A549 (cell line): ENCODE measurements at regions not wholly inside any gene's neighbourhood (a gene's known extent, or its start where the extent isn't known, plus 50 kb on each side); places are given as distances from the start of the nearest gene placed in this dataset.

Experiments
- ATAC-seq, 2 experiments: fragments of 200-7000 bp in 1 of 2; fragments of >200 bp in 1 of 2; cut with Nextera tagmentation in 1 of 2; cut with Tn5 transposase in 1 of 2; 3 replicates each; pipeline versions ENCODE4 v1.8.0 to v1.9.1; 2018 to 2020; ENCODE audit warnings: mild to moderate bottlenecking in 1 of 2, moderate library complexity in 1 of 2
- CTCF ChIA-PET: fragments of 300-600 bp; sonication (Branson Sonifier 250); formaldehyde crosslinking; extraction: SDS; loops from one replicate; lab custom pipeline; 2021; ENCODE audit warnings: antibody characterized with exemption, inconsistent platforms; lab: Yijun Ruan, JAX
- POLR2A ChIA-PET: fragments of 350-600 bp; formaldehyde crosslinking; extraction: SDS; loops from one replicate; lab custom pipeline; 2021; ENCODE audit warnings: antibody characterized with exemption, inconsistent platforms; lab: Yijun Ruan, JAX
- DNase-seq, 2 experiments: peaks; one replicate each; pipeline versions ENCODE4 v3.0.0 to v3.0.0-alpha.2; 2011 to 2016; ENCODE audit warnings: low read depth in 1 of 2, low spot score in 1 of 2
- FAIRE-seq: peaks from 2 replicates; lab custom pipeline; 2011; peaks lifted over from hg19 to GRCh38; lab: Jason Lieb, UNC
- H3K27ac ChIP-seq, 2 experiments: fragments of >200 bp; sonication (Bioruptor Twin); formaldehyde crosslinking; 3 replicates each; pipeline ENCODE4 v1.5.1; 2016 to 2017
- H3K4me1 ChIP-seq: fragments of >200 bp; sonication (Bioruptor Twin); formaldehyde crosslinking; 3 replicates; pipeline ENCODE4 v1.6.1; 2016
- H3K4me2 ChIP-seq: fragments of >200 bp; sonication (Bioruptor Twin); formaldehyde crosslinking; 3 replicates; pipeline ENCODE4 v1.6.1; 2016
- H3K4me3 ChIP-seq: fragments of >200 bp; sonication (Bioruptor Twin); formaldehyde crosslinking; 3 replicates; pipeline ENCODE4 v1.5.1; 2016
- H3K9me3 ChIP-seq: fragments of >200 bp; sonication (Bioruptor Twin); formaldehyde crosslinking; 3 replicates; pipeline ENCODE4 v1.6.1; 2016
- BCL3 ChIP-seq: fragments of >200 bp; sonication (Bioruptor Twin); formaldehyde crosslinking; IDR thresholded peaks from 3 replicates; pipeline ENCODE4 v1.6.1; 2016
- CBX2 ChIP-seq: fragments of 200-600 bp; sonication (generic); IDR thresholded peaks from 2 replicates; pipeline ENCODE4 v1.6.1; 2016; ENCODE audit warnings: low read depth, mild to moderate bottlenecking, borderline replicate concordance
- CBX8 ChIP-seq: fragments of 200-600 bp; sonication (generic); IDR thresholded peaks from 2 replicates; pipeline ENCODE4 v1.6.1; 2016
- CHD2 ChIP-seq: fragments of 150-350 bp; IDR thresholded peaks from 2 replicates; pipeline ENCODE4 v1.6.1; 2014; ENCODE audit warnings: low read length; ENCODE audit not compliant: partially characterized antibody
- CHD4 ChIP-seq: fragments of 200-600 bp; sonication (generic); IDR thresholded peaks from 2 replicates; pipeline ENCODE4 v1.6.1; 2016; ENCODE audit warnings: antibody characterized with exemption, mild to moderate bottlenecking, borderline replicate concordance
- EHMT2 ChIP-seq: fragments of 200-600 bp; sonication (generic); IDR thresholded peaks from 2 replicates; pipeline ENCODE4 v1.6.1; 2016; ENCODE audit warnings: antibody characterized with exemption, low read depth, mild to moderate bottlenecking, moderate library complexity
- ELK1 ChIP-seq: fragments of 150-350 bp; IDR thresholded peaks from 2 replicates; pipeline ENCODE4 v1.6.1; 2014; ENCODE audit warnings: low read depth, mild to moderate bottlenecking, low read length
- EP300 ChIP-seq, 2 experiments: fragments of >200 bp; sonication (Bioruptor Twin); formaldehyde crosslinking; IDR thresholded peaks; 2 replicates in 1 of 2; 3 replicates in 1 of 2; pipeline ENCODE4 v1.6.1; 2016 to 2017
- ESRRA ChIP-seq: fragments of 150-350 bp; IDR thresholded peaks from 2 replicates; pipeline ENCODE4 v1.6.1; 2014; ENCODE audit warnings: mild to moderate bottlenecking, low read length, borderline replicate concordance
- FOXS1 ChIP-seq: fragments of 250-450 bp; sonication (Bioruptor Pico); IDR thresholded peaks from 2 replicates; pipeline ENCODE4 v1.5.0; 2020; ENCODE audit warnings: mild to moderate bottlenecking, moderate library complexity
- GATA3 ChIP-seq: IDR thresholded peaks from 2 replicates; pipeline ENCODE4 v1.6.1; 2012; ENCODE audit warnings: borderline replicate concordance
- HDAC2 ChIP-seq: fragments of 200-600 bp; sonication (generic); IDR thresholded peaks from 2 replicates; pipeline ENCODE4 v1.6.1; 2016
- HES2 ChIP-seq: fragments of >200 bp; sonication (Bioruptor Twin); formaldehyde crosslinking; IDR thresholded peaks from 2 replicates; pipeline ENCODE4 v1.6.1; 2016
- HEYL ChIP-seq: fragments of 250-450 bp; sonication (Bioruptor Pico); IDR thresholded peaks from 2 replicates; pipeline ENCODE4 v1.8.0; 2021; ENCODE audit warnings: mild to moderate bottlenecking, moderate library complexity
- HMGXB4 ChIP-seq: fragments of 250-450 bp; sonication (Bioruptor Pico); IDR thresholded peaks from 2 replicates; pipeline ENCODE4 v1.5.0; 2021; ENCODE audit warnings: mild to moderate bottlenecking, moderate library complexity, borderline replicate concordance
- HOXA7 ChIP-seq: fragments of 250-450 bp; sonication (Bioruptor Pico); IDR thresholded peaks from 2 replicates; pipeline ENCODE4 v1.5.0; 2020; ENCODE audit warnings: mild to moderate bottlenecking, moderate library complexity
- JUN ChIP-seq, 2 experiments: fragments of >200 bp; sonication (Bioruptor Twin); formaldehyde crosslinking; IDR thresholded peaks; 2 replicates in 1 of 2; 3 replicates in 1 of 2; pipeline ENCODE4 v1.6.1; 2016 to 2017
- KDM1A ChIP-seq: fragments of 200-600 bp; sonication (generic); IDR thresholded peaks from 2 replicates; pipeline ENCODE4 v1.6.1; 2016; ENCODE audit warnings: low read depth, mild to moderate bottlenecking
- MAFK ChIP-seq: fragments of 450-650 bp; IDR thresholded peaks from 2 replicates; pipeline ENCODE4 v1.6.1; 2014; ENCODE audit not compliant: partially characterized antibody
- MAZ ChIP-seq: fragments of 150-350 bp; IDR thresholded peaks from 2 replicates; pipeline ENCODE4 v1.6.1; 2014; ENCODE audit warnings: antibody characterized with exemption, low read depth, low read length, borderline replicate concordance
- PHF8 ChIP-seq: fragments of 200-600 bp; sonication (generic); IDR thresholded peaks from 2 replicates; pipeline ENCODE4 v1.6.1; 2016; ENCODE audit warnings: low read depth, mild to moderate bottlenecking, antibody characterized with exemption, moderate library complexity, borderline replicate concordance
- POLR2A ChIP-seq: IDR thresholded peaks from 2 replicates; pipeline ENCODE4 v1.6.1; 2012; ENCODE audit warnings: mild to moderate bottlenecking, low read length
- RFX5 ChIP-seq: fragments of 450-650 bp; IDR thresholded peaks from 2 replicates; pipeline ENCODE4 v1.7.1; 2014; ENCODE audit warnings: antibody characterized with exemption, mild to moderate bottlenecking, moderate library complexity
- RNF2 ChIP-seq: fragments of 200-600 bp; sonication (generic); IDR thresholded peaks from 2 replicates; pipeline ENCODE4 v1.6.1; 2016; ENCODE audit warnings: low read depth, mild to moderate bottlenecking, antibody characterized with exemption, moderate library complexity, borderline replicate concordance
- SMC3 ChIP-seq: fragments of >200 bp; sonication (Bioruptor Twin); formaldehyde crosslinking; IDR thresholded peaks from 3 replicates; pipeline ENCODE4 v1.6.1; 2018; ENCODE audit warnings: inconsistent platforms
- SREBF2 ChIP-seq: fragments of 450-650 bp; IDR thresholded peaks from 2 replicates; pipeline ENCODE4 v1.6.1; 2014; ENCODE audit warnings: mild to moderate bottlenecking, moderate library complexity
- TFCP2L1 ChIP-seq: fragments of 250-450 bp; sonication (Bioruptor Pico); IDR thresholded peaks from 2 replicates; pipeline ENCODE4 v1.5.0; 2021; ENCODE audit warnings: mild to moderate bottlenecking
- USF2 ChIP-seq: fragments of 450-650 bp; IDR thresholded peaks from 2 replicates; pipeline ENCODE4 v1.6.1; 2014; ENCODE audit warnings: antibody characterized with exemption
- ZFP36 ChIP-seq: fragments of 450-650 bp; IDR thresholded peaks from 2 replicates; pipeline ENCODE4 v1.6.1; 2014; ENCODE audit warnings: borderline replicate concordance; ENCODE audit not compliant: partially characterized antibody
- ZNF302 ChIP-seq: fragments of 250-450 bp; sonication (Bioruptor Pico); IDR thresholded peaks from 2 replicates; pipeline ENCODE4 v1.9.0; 2021; ENCODE audit warnings: inconsistent platforms, mild to moderate bottlenecking, moderate library complexity
- ZSCAN20 ChIP-seq: fragments of 250-450 bp; sonication (Bioruptor Pico); IDR thresholded peaks from 2 replicates; pipeline ENCODE4 v1.8.0; 2022; ENCODE audit warnings: mild to moderate bottlenecking, moderate library complexity
- WGBS: methylation state at CpG from one replicate; pipeline ENCODE4 v1.1.6; 2017; ENCODE audit errors: missing lambda C conversion rate; 5-methylcytosine and 5-hydroxymethylcytosine counted together

- no peak for TF ChIP-seq ELK1
- no peak for TF ChIP-seq CHD2
- no peak for TF ChIP-seq JUN (IDR thresholded peaks at IDR 0.05)
- TF ChIP-seq CHD4 = no peak
- TF ChIP-seq SMC3 = no peak
Measured at GRCh38 chr5:111934511-111934910, 177.5 kb upstream of the NREP start (continued).

GRCh38 chr5:111933086-111933485, 176.1 kb upstream of the NREP start:
- no peak overlapping the region for H3K4me2 ChIP-seq
- H3K4me3 ChIP-seq = no peak overlapping the region
- FAIRE-seq (no peak), DNase-seq (no peak), ATAC-seq (no peak)
- TF ChIP-seq RNF2 (no peak), POLR2A (no peak), MAFK (no peak), HDAC2 (no peak), CBX2 (no peak), ZSCAN20 (CRISPR knock-in tag) (no peak), HEYL (CRISPR knock-in tag) (no peak), SREBF2 (no peak), HOXA7 (CRISPR knock-in tag) (no peak), USF2 (no peak), FOXS1 (CRISPR knock-in tag) (no peak), GATA3 (no peak), RFX5 (no peak), ZNF302 (no peak), HMGXB4 (CRISPR knock-in tag) (no peak), ZFP36 (no peak)
- 10% methylated on average over 2 of the region's 2 CpGs for WGBS
- H3K27ac ChIP-seq = no peak overlapping the region
- POLR2A ChIA-PET = no interaction called here
- no peaks in the 10 kb centered on the region for H3K9me3 ChIP-seq
- no peaks in the 10 kb centered on the region for H3K4me1 ChIP-seq
- CTCF ChIA-PET = no interaction called here

- Histone ChIP-seq H3K4me2 (no peak overlapping the region), H3K27ac (no peak overlapping the region), H3K4me1 (no peaks in the 10 kb centered on the region), H3K9me3 (no peaks in the 10 kb centered on the region), H3K4me3 (no peak overlapping the region)
- FAIRE-seq (no peak), DNase-seq (no peak), ATAC-seq (no peak)
- POLR2A ChIA-PET = no interaction called here
- CTCF ChIA-PET = no interaction called here
- no peak for TF ChIP-seq BCL3
- TF ChIP-seq EP300 (IDR thresholded peaks at IDR 0.05) = no peak
- no peak for TF ChIP-seq MAZ
- no peak for TF ChIP-seq USF2
- no peak for TF ChIP-seq CBX8
- no peak for TF ChIP-seq HES2
- TF ChIP-seq JUN (IDR thresholded peaks at IDR 0.05) = no peak
- TF ChIP-seq KDM1A = no peak
- no peak for TF ChIP-seq PHF8
- no peak for TF ChIP-seq ESRRA
- TF ChIP-seq CBX2 = no peak
- TF ChIP-seq TFCP2L1 (CRISPR knock-in tag) = no peak
- TF ChIP-seq ELK1 = no peak
- TF ChIP-seq EHMT2 = no peak
- 11% methylated on average over 5 of the region's 5 CpGs for WGBS
Measured at GRCh38 chr5:111932628-111933027, 175.6 kb upstream of the NREP start.
